HG03565 (cell line): ENCODE measurements at regions not wholly inside any gene's neighbourhood (a gene's known extent, or its start where the extent isn't known, plus 50 kb on each side); places are given as distances from the start of the nearest gene placed in this dataset.

Experiments
- ATAC-seq: cut with Tn5 transposase; IDR thresholded peaks from one replicate; pipeline ENCODE4 v1.9.1; 2021; ENCODE audit warnings: mild to moderate bottlenecking, moderate library complexity; ENCODE audit not compliant: unreplicated experiment

- no peak for ATAC-seq
Observed at GRCh38 chr15:94606286-94606685, 374.9 kb downstream of the MCTP2 start.

GRCh38 chr15:94607176-94607654 is 375.9 kb downstream of the MCTP2 start:
- ATAC-seq, result no peak

- ATAC-seq, result peak; percentile 71
Observed at GRCh38 chr15:94610069-94610468, 378.7 kb downstream of the MCTP2 start.

GRCh38 chr15:94610485-94610884 is 379.1 kb downstream of the MCTP2 start:
- ATAC-seq, result peak; percentile 15

GRCh38 chr15:94611656-94612055 is 380.3 kb downstream of the MCTP2 start:
- ATAC-seq, result no peak

- ATAC-seq, result no peak
Observed at GRCh38 chr15:94615688-94616087, 384.3 kb downstream of the MCTP2 start.

GRCh38 chr15:94620632-94621031 is 389.3 kb downstream of the MCTP2 start:
- no peak for ATAC-seq

GRCh38 chr15:94621736-94622135 is 390.4 kb downstream of the MCTP2 start:
- no peak for ATAC-seq

GRCh38 chr15:94626949-94627348 is 395.6 kb downstream of the MCTP2 start:
- ATAC-seq, result no peak

- peak; percentile 72 for ATAC-seq
Observed at GRCh38 chr15:94631608-94632007, 400.2 kb downstream of the MCTP2 start.

GRCh38 chr15:94638183-94638582 is 406.8 kb downstream of the MCTP2 start:
- no peak for ATAC-seq

GRCh38 chr15:94639701-94640100 is 408.3 kb downstream of the MCTP2 start:
- no peak for ATAC-seq

GRCh38 chr15:94644433-94644832 is 413.1 kb downstream of the MCTP2 start:
- no peak for ATAC-seq

GRCh38 chr15:94653071-94653470 is 421.7 kb downstream of the MCTP2 start:
- no peak for ATAC-seq

GRCh38 chr15:94655249-94655880 is 424.0 kb downstream of the MCTP2 start:
- ATAC-seq, result no peak

- no peak for ATAC-seq
Observed at GRCh38 chr15:94665676-94666441, 434.5 kb downstream of the MCTP2 start.

GRCh38 chr15:94666553-94666952 is 435.2 kb downstream of the MCTP2 start:
- ATAC-seq, result no peak

GRCh38 chr15:94667109-94667508 is 435.7 kb downstream of the MCTP2 start:
- ATAC-seq, result no peak

GRCh38 chr15:94670438-94671034 is 439.2 kb downstream of the MCTP2 start:
- ATAC-seq, result peak; percentile 42

GRCh38 chr15:94671858-94672532 is 440.6 kb downstream of the MCTP2 start:
- no peak for ATAC-seq

GRCh38 chr15:94673801-94674200 is 442.4 kb downstream of the MCTP2 start:
- no peak for ATAC-seq
